Loucy (cell line): ENCODE measurements at regions not wholly inside any gene's neighbourhood (a gene's known extent, or its start where the extent isn't known, plus 50 kb on each side); places are given as distances from the start of the nearest gene placed in this dataset.

ENCODE experiments used
- H2AFZ ChIP-seq: fragments of 200-600 bp; sonication (generic); 2 replicates; pipeline ENCODE4 v1.6.0; 2016; ENCODE audit warnings: antibody characterized with exemption, mild to moderate bottlenecking, low read length, moderate library complexity
- H3F3A ChIP-seq: fragments of 200-600 bp; 2 replicates; pipeline ENCODE4 v1.6.0; 2016; ENCODE audit warnings: antibody characterized with exemption, low read depth, mild to moderate bottlenecking
- H3K27me3 ChIP-seq: fragments of 200-600 bp; sonication (generic); 2 replicates; pipeline ENCODE4 v1.6.1; 2014; ENCODE audit warnings: low read length, mild to moderate bottlenecking; ENCODE audit not compliant: insufficient read depth, poor library complexity, severe bottlenecking
- H3K36me3 ChIP-seq: fragments of 200-600 bp; sonication (generic); 2 replicates; pipeline ENCODE4 v1.6.1; 2016; ENCODE audit warnings: low read length; ENCODE audit not compliant: insufficient read depth
- H3K4me1 ChIP-seq: fragments of 200-600 bp; sonication (generic); 2 replicates; pipeline ENCODE4 v1.5.1; 2014; ENCODE audit warnings: low read length, mild to moderate bottlenecking; ENCODE audit not compliant: insufficient read depth, poor library complexity, severe bottlenecking
- H3K4me2 ChIP-seq: fragments of 200-600 bp; sonication (generic); 2 replicates; pipeline ENCODE4 v1.6.0; 2014; ENCODE audit warnings: antibody characterized with exemption, low read length, low read depth, mild to moderate bottlenecking; ENCODE audit not compliant: poor library complexity, severe bottlenecking
- H3K4me3 ChIP-seq: fragments of 200-600 bp; sonication (generic); 2 replicates; pipeline ENCODE4 v1.5.1; 2014; ENCODE audit warnings: low read length, mild to moderate bottlenecking, mixed read lengths; ENCODE audit not compliant: poor library complexity, severe bottlenecking
- H3K79me2 ChIP-seq: fragments of 200-600 bp; sonication (generic); 2 replicates; pipeline ENCODE4 v1.6.1; 2014; ENCODE audit warnings: low read length; ENCODE audit not compliant: insufficient read depth
- H3K9ac ChIP-seq: fragments of 200-600 bp; sonication (generic); 2 replicates; pipeline ENCODE4 v1.6.0; 2014; ENCODE audit warnings: mild to moderate bottlenecking, low read depth, low read length, moderate library complexity; ENCODE audit not compliant: poor library complexity, severe bottlenecking
- H3K9me2 ChIP-seq: fragments of 200-600 bp; sonication (generic); replicated peaks from 2 replicates; pipeline ENCODE4 v1.6.1; 2016; ENCODE audit warnings: low read depth, low read length, mixed read lengths
- H3K9me3 ChIP-seq: fragments of 200-600 bp; sonication (generic); 2 replicates; pipeline ENCODE4 v1.6.1; 2014; ENCODE audit warnings: mild to moderate bottlenecking, antibody characterized with exemption, low read length, low read depth; ENCODE audit not compliant: insufficient read depth
- H4K20me1 ChIP-seq: fragments of 200-600 bp; sonication (generic); 2 replicates; pipeline ENCODE4 v1.6.0; 2014; ENCODE audit warnings: antibody characterized with exemption, low read length, mild to moderate bottlenecking; ENCODE audit not compliant: insufficient read depth, poor library complexity, severe bottlenecking
- EZH2phosphoT487 ChIP-seq: fragments of 200-600 bp; IDR thresholded peaks from 2 replicates; pipeline ENCODE4 v1.6.1; 2018; ENCODE audit warnings: antibody characterized with exemption, mild to moderate bottlenecking, moderate library complexity, borderline replicate concordance
- TF ChIP-seq, protein P1 (sequence below): fragments of 200-600 bp; sonication (generic); conservative IDR thresholded peaks from 2 replicates; pipeline ENCODE4 v1.5.1; 2014; ENCODE audit warnings: mild to moderate bottlenecking, antibody characterized with exemption, low read length

DNA sequence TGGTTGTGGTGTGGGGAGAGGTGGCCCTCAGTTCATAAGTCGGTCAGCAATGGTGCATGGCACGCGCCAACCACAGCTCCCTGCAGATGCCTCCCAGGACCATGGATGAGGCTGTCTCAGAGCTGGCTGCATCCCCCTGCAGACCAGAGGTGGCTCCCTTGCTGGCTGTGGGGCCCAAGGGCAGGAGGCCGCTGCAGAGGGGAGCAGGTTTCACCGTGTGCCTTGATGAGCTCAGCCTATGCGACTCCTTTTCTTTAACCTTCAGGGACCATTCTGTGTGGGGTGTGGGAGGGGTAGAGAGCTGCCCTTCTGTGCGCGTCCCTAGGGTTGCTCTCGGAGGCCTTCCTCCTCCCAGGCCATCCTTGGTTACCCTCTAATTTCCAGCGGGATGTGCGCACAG, 152.4 kb downstream of the ACTR3B start:
- Histone ChIP-seq H3K36me3 (no peaks in the 10 kb centered on the region), H3K9ac (no peak overlapping the region), H4K20me1 (no peaks in the 10 kb centered on the region), H3K4me3 (no peak overlapping the region), H3K9me2 (no peaks in the 10 kb centered on the region), H2AFZ (no peak overlapping the region), H3K4me1 (no peaks in the 10 kb centered on the region), H3K79me2 (no peaks in the 10 kb centered on the region), H3K27me3 (no peaks in the 10 kb centered on the region), H3K4me2 (no peak overlapping the region), H3K9me3 (no peaks in the 10 kb centered on the region; the same call in 1 of the 2 replicates), H3F3A (no peaks in the 10 kb centered on the region)
- TF ChIP-seq, protein P1, sequence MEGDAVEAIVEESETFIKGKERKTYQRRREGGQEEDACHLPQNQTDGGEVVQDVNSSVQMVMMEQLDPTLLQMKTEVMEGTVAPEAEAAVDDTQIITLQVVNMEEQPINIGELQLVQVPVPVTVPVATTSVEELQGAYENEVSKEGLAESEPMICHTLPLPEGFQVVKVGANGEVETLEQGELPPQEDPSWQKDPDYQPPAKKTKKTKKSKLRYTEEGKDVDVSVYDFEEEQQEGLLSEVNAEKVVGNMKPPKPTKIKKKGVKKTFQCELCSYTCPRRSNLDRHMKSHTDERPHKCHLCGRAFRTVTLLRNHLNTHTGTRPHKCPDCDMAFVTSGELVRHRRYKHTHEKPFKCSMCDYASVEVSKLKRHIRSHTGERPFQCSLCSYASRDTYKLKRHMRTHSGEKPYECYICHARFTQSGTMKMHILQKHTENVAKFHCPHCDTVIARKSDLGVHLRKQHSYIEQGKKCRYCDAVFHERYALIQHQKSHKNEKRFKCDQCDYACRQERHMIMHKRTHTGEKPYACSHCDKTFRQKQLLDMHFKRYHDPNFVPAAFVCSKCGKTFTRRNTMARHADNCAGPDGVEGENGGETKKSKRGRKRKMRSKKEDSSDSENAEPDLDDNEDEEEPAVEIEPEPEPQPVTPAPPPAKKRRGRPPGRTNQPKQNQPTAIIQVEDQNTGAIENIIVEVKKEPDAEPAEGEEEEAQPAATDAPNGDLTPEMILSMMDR = no peak
- TF ChIP-seq EZH2phosphoT487 = no peak

DNA sequence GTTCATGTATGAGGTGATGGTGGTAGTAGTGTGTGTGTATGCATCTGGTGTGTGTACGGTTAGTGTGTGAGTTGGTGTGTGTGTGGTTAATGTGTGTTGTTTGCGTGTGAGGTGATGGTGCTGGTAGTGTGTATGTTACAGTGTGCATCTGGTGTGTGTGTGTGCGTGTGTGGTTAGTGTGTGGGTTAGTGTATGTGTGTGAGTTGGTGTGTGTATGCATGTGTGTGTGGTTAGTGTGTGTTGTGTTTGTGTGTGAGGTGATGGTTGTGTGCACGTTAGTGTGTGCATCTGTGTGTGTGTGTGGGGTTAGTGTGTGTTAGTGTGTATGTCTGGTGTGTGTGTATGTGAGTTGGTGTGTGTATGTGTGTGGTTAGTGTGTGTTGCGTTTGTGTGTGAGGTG, 153.0 kb downstream of the ACTR3B start:
- no peaks in the 10 kb centered on the region for H3K9me2 ChIP-seq
- H3K27me3 ChIP-seq = no peaks in the 10 kb centered on the region
- no peaks in the 10 kb centered on the region for H3K4me1 ChIP-seq
- H3K9ac ChIP-seq = no peak overlapping the region
- H3K4me2 ChIP-seq = no peak overlapping the region
- H3K79me2 ChIP-seq = no peaks in the 10 kb centered on the region
- no peaks in the 10 kb centered on the region for H3F3A ChIP-seq
- no peak overlapping the region for H2AFZ ChIP-seq
- no peaks in the 10 kb centered on the region for H3K36me3 ChIP-seq
- TF ChIP-seq EZH2phosphoT487 = no peak
- TF ChIP-seq, protein P1 = no peak
- no peaks in the 10 kb centered on the region; the same call in 1 of the 2 replicates for H3K9me3 ChIP-seq
- H4K20me1 ChIP-seq = no peaks in the 10 kb centered on the region
- no peak overlapping the region for H3K4me3 ChIP-seq

DNA sequence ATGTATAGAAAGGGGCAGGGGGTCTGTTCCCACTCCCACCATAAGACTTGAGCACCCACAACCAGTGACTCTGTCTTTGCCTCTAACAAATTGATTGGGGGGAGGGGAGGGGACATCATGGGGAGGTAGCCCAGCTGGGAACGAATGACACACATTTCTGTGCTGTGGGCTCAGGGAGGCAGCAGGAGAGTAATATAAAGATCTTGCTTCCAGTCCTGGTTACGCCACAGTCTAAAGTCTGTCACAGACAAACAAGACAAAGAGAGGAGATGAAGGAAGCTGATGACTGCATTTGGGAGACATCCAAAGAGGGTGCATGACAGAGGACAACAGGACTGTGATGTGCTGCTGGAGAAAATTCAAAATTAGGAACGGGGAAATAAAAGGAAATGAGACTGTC, 153.9 kb downstream of the ACTR3B start:
- Histone ChIP-seq H3F3A (no peaks in the 10 kb centered on the region), H3K9ac (no peak overlapping the region), H3K4me1 (no peaks in the 10 kb centered on the region), H3K27me3 (no peaks in the 10 kb centered on the region), H3K9me2 (no peaks in the 10 kb centered on the region), H3K9me3 (peaks cover 5% of the 10 kb centered on the region; the same call in 1 of the 2 replicates), H2AFZ (no peak overlapping the region), H4K20me1 (no peaks in the 10 kb centered on the region), H3K79me2 (no peaks in the 10 kb centered on the region), H3K36me3 (no peaks in the 10 kb centered on the region), H3K4me2 (no peak overlapping the region), H3K4me3 (no peak overlapping the region)
- TF ChIP-seq, protein P1 = no peak
- no peak for TF ChIP-seq EZH2phosphoT487
